GM21515 (cell line): ENCODE measurements at regions not wholly inside any gene's neighbourhood (a gene's known extent, or its start where the extent isn't known, plus 50 kb on each side); places are given as distances from the start of the nearest gene placed in this dataset.

Source experiments
- ATAC-seq: cut with Tn5 transposase; IDR thresholded peaks from one replicate; pipeline ENCODE4 v1.9.1; 2021; ENCODE audit not compliant: unreplicated experiment

DNA sequence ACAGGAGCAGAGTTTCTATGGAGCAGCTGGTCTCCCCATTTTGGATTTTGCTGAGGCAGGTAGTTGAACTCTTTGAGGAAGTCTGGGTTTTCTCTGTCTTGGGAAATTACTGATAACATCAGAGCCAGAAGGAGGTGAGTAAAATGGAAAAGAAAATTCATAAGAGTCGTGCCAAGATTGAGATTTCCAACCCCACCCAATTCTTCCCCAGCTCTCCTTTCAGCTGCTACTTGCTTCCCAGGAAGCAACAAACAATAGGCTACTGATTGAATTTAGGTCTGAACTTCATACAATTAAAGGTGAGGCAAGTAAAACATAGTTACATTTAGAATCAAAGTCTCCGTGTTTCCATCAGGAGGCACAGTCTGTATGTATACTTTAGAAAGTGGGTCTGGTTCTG is 54.6 kb upstream of the EOLA2 start:
- ATAC-seq, result no peak

DNA sequence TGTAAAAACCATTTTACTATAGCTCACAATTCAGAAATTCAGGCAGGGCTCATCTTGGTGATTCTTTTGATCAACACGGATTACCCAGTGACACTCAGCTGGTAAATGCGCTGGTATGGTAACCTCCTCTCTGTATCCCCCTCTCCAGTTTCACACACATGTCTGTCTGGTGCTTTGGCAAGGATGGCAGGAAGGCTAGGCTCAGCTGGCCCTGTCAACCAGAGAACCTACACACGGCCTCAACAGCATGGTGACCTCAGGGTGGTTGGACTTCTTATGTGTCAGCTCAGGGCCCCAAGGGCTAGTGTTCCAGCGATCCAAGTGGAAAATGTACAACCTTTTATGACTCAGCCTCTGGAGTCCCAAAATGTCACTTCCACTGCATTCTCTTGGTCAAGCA is 55.7 kb upstream of the EOLA2 start:
- ATAC-seq, result no peak

DNA sequence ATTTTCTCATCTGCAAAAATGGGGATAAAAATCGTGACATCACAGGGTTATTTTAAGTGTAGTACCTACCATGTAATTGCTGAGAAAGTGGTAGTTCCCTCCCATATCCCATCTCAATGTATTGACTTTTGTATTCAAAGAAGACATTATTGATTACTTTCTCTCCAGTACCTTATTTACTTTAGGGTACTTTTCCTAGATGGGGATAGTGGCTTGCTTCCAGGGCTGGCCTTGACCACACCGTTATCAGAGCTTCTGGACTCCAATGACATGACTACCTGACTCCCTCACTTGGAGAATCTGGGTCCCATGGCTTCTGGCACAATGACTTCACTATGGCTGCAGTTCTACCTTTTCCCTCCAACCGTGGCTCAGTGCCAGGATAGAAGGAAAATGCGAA is 58.2 kb upstream of the EOLA2 start:
- no peak for ATAC-seq

DNA sequence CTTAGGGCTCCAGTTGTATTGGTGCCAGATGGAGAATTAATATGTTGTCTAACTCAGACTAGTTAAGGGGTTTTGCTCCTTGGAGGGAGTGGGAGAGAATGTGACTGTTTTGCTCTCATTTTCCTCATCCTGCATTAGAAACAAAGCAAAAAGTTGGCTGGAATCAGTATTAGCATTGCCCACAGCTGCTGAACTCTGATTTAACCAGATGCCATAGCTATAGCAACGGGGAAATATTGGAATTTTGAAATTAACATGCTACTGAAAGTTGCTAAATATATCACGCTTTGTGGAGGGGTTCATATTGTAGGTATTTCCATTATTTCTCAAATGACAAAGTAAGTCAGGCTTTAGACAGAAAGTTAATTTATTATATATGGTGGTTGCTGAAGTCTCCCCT is 66.7 kb upstream of the EOLA2 start:
- no peak for ATAC-seq

DNA sequence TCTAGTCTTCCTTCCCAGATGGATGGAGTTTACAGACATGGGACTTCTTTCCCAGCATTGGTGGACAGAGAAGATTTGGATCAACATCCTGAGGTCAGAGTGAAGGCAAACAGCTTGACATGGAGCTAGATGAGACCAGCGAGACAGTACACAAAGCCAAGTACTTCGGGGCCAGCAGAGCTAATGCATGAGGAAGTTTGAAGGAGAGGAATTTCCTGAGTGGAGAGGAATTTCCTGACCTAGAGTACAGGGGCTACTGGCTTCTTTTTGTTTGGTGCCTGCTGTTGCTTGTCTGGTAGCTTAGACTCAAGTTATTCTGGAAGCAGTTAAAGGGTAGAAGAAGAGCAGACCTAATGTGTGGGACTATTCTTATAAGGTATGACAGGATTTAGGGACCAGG is 69.1 kb upstream of the EOLA2 start:
- ATAC-seq, result no peak

DNA sequence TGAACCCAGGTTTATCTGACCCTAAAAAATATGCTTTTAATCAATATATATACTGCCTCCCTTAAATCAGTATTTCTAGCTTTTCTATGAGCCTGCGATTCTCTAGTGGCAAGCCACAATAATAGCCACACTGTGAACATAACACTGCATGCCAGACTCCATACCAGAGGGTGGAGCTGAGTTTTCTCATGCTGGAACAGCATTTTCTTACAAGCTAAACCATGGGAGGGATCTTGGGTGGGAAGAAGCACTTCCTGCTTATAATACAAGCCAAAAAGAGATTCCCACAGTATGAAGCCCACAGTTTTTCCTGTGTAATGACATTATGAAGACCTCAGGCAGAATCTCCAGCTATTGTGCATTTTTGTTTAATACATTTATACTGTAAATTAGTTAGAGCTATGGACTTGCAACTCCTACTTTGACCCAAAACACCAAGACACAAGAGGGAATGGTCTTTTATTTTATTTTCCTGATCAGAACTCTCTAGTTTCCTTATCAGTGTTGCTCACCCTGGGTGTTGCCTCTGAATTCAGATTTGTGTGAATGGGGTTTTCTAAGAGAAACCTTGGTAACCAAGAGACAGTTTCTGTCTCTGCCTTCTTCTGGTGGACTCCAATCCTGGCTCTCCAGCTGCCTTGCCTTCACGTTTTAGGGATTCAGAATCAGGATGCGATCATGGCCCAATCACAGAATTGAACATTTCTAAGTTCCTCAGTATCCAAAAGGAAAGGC is 74.5 kb upstream of the EOLA2 start:
- no peak for ATAC-seq

DNA sequence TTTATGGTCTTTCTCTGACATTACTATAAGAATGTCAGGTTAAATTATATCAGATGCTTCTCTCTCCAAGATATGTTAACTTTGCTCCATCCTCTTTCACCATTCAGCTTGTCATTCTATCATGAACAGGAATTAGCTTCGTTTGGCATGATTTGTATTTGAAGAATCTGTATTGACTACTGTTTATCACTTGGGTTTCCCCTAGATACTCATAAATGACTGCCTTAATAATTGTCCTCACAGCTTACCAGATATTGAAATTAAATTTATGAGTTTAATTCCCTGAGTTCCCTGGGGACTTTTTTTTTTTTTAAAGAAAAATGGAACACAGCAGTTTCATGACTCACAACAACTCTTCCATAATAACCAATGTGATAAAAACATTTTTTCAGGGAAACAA is 76.2 kb upstream of the EOLA2 start:
- ATAC-seq, result no peak

DNA sequence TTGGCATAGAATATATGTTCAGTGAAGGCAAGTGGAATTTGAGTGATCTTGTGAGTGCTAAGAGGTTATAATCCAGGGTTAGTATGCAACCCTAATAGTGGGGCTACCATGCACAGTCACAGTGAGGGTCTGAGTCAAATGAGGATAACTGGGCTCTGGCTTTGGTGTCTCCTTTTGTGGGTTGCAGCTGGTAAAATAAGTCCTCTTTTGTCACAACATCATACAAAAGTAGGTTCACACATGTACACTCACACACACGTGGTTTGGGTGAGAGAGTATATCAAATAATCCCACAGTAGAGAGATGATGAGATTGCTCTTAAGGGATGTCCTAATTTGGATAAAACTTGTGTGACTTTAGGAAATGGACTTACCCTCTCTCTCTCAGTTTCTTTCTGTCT is 79.6 kb upstream of the EOLA2 start:
- ATAC-seq, result no peak

DNA sequence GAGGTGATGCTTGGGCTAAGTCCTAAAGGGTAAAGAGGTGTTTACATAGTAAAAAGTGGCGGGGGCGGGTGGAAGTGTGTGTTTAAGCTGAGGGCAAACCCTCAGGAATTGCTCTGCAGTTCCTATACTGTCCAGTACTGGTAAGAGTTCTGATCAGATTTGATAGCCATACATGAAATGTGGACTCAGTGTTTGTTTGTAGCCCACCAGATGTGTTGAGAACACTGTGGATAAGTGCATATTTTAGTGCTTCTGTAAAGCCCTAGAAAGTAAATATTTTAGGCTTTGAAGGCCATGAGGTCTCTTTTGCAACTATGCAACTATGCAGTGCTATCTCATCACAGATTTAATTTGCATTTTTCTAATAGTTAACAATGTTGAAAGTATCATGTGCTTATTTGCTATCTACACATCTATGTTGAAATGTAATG is 80.7 kb upstream of the EOLA2 start:
- ATAC-seq, result no peak

DNA sequence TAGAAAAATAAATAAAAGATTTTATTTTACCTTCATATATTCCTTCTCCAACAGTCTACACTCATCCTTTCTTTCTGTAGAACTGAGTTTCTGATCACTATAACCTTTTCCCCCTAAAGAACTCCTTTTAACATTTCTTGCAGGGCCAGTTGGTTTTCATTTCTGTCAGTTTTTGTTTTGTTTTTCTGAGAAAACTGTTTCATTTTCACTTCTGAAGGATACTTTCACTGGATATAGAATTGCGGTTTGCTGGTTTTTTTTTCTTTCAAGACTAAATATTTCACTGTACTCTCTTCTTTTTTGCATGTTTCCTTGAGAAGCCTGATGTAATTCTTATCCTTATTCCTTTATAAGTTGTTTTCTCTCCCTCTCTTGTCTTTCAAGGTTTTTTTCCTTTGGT is 90.4 kb upstream of the EOLA2 start:
- no peak for ATAC-seq

DNA sequence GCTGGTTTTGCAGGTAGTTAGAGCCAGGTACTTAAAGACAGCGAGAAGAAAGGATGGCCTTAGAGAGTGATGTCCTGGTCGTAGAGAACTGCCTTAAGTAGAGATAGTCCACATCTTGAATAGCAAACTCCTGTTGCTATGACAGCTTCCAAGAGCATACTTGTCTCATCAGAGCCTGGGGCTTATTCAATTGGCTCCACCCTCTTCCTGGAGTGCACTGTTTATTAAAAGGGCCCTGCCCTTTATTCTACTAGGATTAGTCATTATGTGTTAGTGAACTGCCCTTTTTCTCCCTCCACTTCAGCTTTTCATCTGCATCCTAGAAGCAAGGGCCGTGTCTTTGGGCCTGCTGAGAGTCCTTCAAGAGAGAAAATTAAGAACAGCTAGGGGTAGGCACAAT is 94.5 kb upstream of the EOLA2 start:
- no peak for ATAC-seq

DNA sequence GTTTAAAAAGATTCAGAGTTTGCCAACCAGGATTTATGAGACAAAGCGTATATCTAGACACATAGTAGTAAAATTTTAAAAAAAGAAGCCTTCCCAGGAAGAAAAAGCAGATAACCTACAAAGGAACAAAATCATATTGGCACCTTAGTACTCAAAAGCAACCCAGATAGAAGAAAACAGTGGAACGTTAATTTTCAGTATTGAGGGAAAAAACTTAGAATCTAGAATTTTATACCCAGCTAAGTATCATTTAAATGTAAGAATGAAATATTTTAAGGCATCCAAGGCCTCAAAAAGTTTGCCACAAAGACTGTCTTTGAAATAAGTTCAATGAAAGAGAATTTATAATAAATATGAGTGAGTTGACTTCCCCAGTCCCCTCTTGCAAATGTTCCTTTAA is 96.5 kb upstream of the EOLA2 start:
- no peak for ATAC-seq

DNA sequence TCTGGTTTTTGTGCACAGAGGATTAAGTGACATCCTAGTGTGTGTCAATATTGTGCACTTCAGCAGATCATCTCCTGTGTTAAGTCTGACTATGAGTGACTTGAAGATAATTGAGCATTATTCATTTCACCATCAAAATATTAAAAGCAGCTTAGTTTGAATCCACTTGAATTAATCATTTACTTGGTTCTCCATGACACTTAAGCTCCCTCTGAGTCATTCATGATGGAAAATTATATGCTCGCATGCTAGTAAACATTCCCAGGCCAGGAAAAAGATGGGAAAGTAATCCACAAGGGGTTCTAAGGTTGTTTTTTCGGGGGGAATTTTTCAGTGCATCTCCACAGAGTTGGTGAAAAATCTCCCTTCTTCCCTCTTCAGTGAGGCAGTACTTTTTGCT is 97.2 kb upstream of the EOLA2 start:
- ATAC-seq, result no peak

DNA sequence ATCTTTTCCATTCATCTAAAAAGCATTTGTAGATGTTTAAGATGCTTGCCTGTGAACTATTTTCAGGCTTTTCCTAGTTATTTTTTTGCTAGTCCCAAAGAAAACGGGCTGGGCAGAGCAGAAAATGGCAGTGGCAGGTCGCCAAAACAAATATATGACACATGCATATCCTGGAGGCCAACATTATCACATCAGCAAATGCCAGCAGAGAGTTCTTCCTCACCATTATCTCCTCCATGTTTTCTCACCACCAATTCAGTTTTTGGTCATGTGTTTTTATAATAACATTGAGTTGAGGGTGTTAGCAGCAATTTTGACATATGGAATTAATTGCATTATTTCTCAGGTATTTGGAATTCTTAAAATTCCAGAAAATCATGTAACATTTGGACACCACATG is 97.9 kb upstream of the EOLA2 start:
- no peak for ATAC-seq

DNA sequence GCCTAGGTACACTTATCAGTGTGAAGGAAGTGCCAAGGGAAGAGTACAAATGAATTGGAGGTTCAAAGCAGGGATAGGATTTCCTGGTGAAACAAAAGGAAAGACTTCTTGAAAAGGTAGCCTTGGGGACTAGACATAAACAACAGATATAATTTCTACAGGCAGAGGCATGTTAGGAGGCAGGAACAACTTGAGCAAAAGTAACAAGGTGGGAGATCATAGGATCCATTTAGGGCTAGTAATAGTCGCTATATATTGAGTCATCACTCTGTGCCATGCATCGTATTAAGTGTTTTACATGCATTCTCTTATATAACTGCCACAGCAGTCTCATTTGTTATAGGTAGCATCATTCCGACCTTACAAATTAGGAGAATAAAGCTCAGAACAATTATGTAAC is 98.3 kb upstream of the EOLA2 start:
- no peak for ATAC-seq

DNA sequence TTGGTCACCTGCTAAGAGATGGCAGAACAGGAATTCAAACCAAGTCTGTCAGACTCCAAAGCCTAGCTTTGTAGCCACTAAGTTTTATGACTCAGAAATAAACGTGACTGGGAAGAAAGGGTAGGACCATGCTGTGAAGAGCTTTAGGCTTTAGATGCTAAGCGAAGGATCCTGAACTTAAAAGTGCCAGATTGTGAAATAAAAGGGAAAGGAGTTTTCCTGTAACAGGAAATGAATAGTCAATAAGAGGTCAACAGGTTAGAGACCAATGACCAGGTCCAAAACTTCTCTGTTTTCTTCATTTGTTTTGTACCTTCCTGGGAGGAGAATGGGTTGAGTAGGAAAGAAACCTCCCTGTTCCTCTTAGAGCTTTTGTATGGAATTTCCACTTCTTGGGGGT is 98.8 kb upstream of the EOLA2 start:
- ATAC-seq, result no peak

DNA sequence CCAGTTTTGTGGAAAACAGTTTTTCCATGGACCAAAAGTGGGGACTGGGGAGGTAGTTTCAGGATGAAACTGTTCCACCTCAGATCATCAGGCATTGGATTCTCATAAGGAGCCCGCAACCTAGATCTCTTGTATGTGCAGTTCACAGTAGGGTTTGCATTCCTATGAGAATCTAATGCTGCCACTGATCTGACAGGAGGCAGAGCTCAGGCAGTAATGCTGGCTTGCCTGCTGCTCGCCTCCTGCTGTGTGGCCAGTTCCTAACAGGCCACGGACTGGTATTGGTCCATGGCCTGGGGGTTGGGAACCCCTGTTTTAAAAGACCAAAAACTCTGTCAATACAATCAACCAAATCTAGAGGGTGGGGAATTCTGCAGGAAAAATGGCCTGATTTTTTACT is 100.0 kb upstream of the EOLA2 start:
- ATAC-seq, result no peak

DNA sequence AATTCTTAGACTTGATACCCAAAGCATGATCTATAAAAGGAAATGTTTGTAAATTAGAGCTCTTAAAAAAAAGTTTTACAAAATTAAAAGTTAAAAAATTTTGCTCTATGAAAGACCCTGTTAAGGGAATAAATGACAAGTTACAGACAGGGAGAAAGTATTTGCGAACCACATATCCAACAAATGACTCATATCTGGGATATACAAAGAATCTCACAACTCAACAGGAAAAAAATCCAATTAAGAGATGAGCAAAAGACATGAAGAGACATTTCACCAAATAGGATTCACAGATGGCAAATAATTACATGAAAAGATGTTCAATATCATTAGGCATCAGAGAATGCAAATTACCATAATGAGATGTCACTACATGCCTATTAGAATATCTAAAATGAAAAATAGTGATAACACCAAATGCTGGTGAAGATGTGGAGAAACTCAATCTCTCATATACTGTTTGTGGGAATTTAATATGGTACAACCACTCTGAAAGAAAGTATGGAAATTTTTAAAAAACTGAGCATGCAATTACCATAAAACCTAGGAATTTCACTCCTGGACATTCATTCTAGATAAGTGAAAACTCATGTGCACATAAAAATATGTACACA is 100.8 kb upstream of the EOLA2 start:
- no peak for ATAC-seq

DNA sequence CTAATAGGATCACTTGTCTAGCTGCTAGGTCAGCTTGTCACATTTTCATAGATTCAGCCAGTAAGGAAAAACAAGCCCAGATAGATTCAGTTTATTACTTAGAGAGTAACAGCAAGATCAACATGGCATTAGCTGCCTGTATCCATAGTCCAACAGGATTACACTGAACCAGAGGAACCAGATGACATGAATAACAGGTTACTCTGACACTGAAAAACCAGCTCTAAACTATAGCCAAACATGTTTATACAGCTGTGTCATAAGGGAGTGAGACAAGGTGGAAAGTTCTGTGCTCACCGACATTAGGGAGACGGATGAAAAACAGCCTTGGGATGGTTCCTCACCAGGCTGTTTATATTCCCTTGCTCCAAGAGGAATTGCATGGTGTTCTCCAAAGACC is 102.9 kb upstream of the EOLA2 start:
- ATAC-seq, result no peak

DNA sequence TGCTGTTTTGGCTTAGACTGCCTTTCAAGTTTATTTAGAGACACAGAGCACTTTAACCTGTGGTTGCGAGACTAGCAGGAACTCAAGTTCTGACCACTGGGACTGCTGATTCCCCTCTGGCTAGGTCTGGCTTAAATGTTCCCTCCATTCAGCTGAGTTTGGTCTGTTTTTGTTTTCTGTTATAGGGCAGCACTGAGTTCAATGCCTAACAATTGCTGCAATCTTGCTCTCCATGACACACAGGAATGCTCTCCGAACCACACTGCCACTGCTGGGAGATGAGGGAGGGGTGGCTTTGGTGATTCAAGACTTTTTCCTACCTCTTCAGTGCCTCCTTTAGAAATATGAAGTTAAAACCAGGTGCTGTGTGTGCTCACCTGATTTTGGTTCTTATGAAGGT is 106.3 kb upstream of the EOLA2 start:
- no peak for ATAC-seq

DNA sequence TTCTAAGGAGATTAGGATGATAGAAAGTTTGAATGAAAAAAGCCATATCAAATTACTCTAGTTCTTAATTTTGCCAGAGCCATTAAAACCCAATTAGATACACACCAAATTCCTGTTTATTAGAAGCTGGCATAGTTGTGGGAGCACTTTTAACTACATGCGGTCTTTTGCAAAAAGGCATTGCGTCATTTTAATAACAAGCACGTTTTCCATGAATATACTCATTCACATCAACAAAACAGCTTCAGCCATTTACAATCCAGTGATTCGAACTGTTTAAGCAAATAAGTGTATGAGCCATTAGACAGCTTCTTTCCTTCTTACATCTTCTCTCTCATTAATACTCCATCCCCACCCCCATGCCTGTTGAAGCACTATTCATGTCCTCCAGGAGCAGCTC is 109.5 kb upstream of the EOLA2 start:
- ATAC-seq, result no peak

DNA sequence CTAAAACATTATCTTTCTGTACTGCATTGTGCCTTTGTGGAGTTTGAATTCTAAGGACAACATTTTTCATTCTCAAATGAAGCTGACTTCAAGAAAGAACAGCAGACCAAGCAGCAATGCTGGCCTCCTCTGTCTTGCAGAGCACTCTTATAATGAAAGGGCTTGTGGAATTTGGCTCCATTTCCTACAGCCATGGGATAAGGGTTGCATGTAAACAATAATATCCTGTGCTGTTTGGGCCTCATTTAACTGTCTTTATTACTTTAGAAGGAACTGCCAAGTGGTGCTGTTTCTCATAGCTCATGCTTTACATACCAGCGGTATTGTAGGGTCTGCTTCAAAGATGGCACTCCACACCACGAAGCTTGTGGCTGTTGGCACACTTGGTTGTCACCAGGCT is 111.4 kb upstream of the EOLA2 start:
- no peak for ATAC-seq

DNA sequence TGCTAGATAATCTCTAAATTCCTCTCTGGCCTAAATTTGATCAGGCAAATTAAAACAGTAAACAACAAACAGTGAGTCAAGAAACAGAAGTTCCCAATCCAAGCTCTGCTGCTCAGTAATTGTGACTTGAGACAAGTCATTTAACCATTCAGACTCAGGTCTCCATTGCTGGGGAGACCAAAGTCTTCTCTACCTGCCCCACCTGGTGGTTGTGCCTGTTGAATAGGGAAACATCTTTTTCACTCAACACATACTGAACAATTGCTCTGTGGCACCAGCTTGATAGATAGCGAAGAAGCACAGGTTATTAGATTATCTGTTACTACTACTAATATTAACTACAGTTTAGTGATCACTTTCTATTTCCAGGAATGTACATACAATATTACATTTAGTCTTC is 112.1 kb upstream of the EOLA2 start:
- no peak for ATAC-seq
